ENCODE measurements at regions not wholly inside any gene's neighbourhood (a gene's known extent, or its start where the extent isn't known, plus 50 kb on each side); places are given as distances from the start of the nearest gene placed in this dataset.

- Histone ChIP-seq H3K56ac (replicated peaks; ENCODE audit: insufficient read length, low read depth, low read length) (no peak overlapping the region), H3K4me1 (replicated peaks in 1 of 4; ENCODE audit: control insufficient read depth in 3 of 4, insufficient read depth in 4 of 4, low read length in 3 of 4) (no peaks in the 10 kb centered on the region), H4K8ac (ENCODE audit: extremely low read depth, insufficient read depth, low read length) (no peak overlapping the region), H3K9me3 (ENCODE audit: insufficient read depth in 2 of 2, low read depth in 1 of 2, low read length in 1 of 2) (no peaks in the 10 kb centered on the region), H3K79me2 (ENCODE audit: control insufficient read depth in 1 of 2, insufficient read depth in 2 of 2, low read length in 2 of 2) (no peaks in the 10 kb centered on the region), H2BK120ac (replicated peaks; ENCODE audit: low read depth, low read length) (no peak overlapping the region), H4K91ac (replicated peaks; ENCODE audit: insufficient read length, low read length) (no peak overlapping the region), H2AFZ (ENCODE audit: low read length) (0 out of 2 replicates have a peak overlapping the region, but pooled peaks have one; percentile 14), H3K23ac (ENCODE audit: insufficient read length) (no peak overlapping the region), H3K4me2 (ENCODE audit: insufficient read depth in 1 of 2, low read depth in 2 of 2, low read length in 2 of 2) (no peak overlapping the region), H3K18ac (ENCODE audit: extremely low read depth, low read length) (no peak overlapping the region), H3K4ac (replicated peaks; ENCODE audit: insufficient read length, low read depth, low read length) (no peak overlapping the region), H3K9ac (replicated peaks in 1 of 4; ENCODE audit: extremely low read depth in 1 of 4, low read depth in 3 of 4, low read length in 3 of 4) (no peak overlapping the region), H2BK15ac (ENCODE audit: low read length) (no peak overlapping the region), H2AK5ac (ENCODE audit: low read depth, low read length) (no peak overlapping the region), H3K23me2 (ENCODE audit: low read depth, low read length) (no peaks in the 10 kb centered on the region), H2BK20ac (ENCODE audit: low read length) (no peak overlapping the region), H3K79me1 (ENCODE audit: low read depth, low read length) (no peaks in the 10 kb centered on the region), H3K27me3 (replicated peaks in 1 of 4; ENCODE audit: control insufficient read depth in 3 of 4, extremely low read depth in 1 of 4, insufficient read depth in 3 of 4, low read length in 3 of 4) (no peaks in the 10 kb centered on the region), H2BK12ac (ENCODE audit: low read depth, low read length) (no peak overlapping the region), H3K4me3 (ENCODE audit: extremely low read depth in 1 of 4, insufficient read depth in 2 of 4, low read depth in 3 of 4, low read length in 4 of 4) (no peak overlapping the region), H2BK5ac (ENCODE audit: low read depth, low read length) (no peak overlapping the region), H4K5ac (ENCODE audit: insufficient read length, low read depth, low read length) (no peak overlapping the region), H3K27ac (ENCODE audit: low read depth, low read length) (no peak overlapping the region), H3K36me3 (ENCODE audit: control insufficient read depth in 2 of 4, insufficient read depth in 4 of 4, low read length in 3 of 4) (no peaks in the 10 kb centered on the region), H3K14ac (ENCODE audit: insufficient read length) (no peak overlapping the region), H4K20me1 (replicated peaks in 1 of 2; ENCODE audit: control insufficient read depth in 1 of 2, insufficient read depth in 2 of 2, low read length in 2 of 2) (no peaks in the 10 kb centered on the region)
- CTCF ChIA-PET (ENCODE audit: partially characterized antibody): interaction anchor here (0.6 to 4.2 kb wide), 13 partner anchors 14 to 193 kb away, joined by 3 to 29 read pairs (median 5); no protein-coding TSS in a partner anchor
- 92% methylated on average over 2 of the region's 2 CpGs; no CpG with 5 or more reads in 1 of the 2 experiments for WGBS, 2 experiments (ENCODE audit: extremely low coverage in 1 of 2, insufficient coverage in 1 of 2, insufficient read length in 1 of 2, insufficient replicate concordance in 2 of 2, low coverage in 1 of 2, low lambda C conversion rate in 2 of 2, missing lambda C conversion rate in 1 of 2)
- POLR2A ChIA-PET (ENCODE audit: partially characterized antibody): no interaction called here
- DNase-seq (ENCODE audit: low read depth in 1 of 2, low spot score in 2 of 2) (no peak), FAIRE-seq (no peak)
- TF ChIP-seq RNF2 (IDR thresholded peaks at IDR 0.05; ENCODE audit: borderline replicate concordance, low read depth, low read length, missing control alignments, poor library complexity, severe bottlenecking) (no peak), CHD2 (IDR thresholded peaks at IDR 0.05; ENCODE audit: low read length) (no peak), SP1 (IDR thresholded peaks at IDR 0.05; ENCODE audit: low read depth, low read length) (no peak), RBBP5 (IDR thresholded peaks at IDR 0.05; ENCODE audit: borderline replicate concordance, low read depth, low read length) (no peak), CEBPB (IDR thresholded peaks at IDR 0.05; ENCODE audit: low read depth, low read length) (no peak), CTCF (IDR thresholded peaks at IDR 0.05; ENCODE audit: control extremely low read depth in 1 of 3, insufficient read depth in 1 of 3, low read depth in 1 of 3, low read length in 3 of 3) (no peak), KDM4A (IDR thresholded peaks at IDR 0.05; ENCODE audit: low read depth, low read length, severe bottlenecking) (no peak), CBX8 (IDR thresholded peaks at IDR 0.05; ENCODE audit: borderline replicate concordance, low read depth, low read length) (no peak)
Measured at GRCh38 chr14:22026527-22026926, 352.9 kb upstream of the OR4E1 start.
